HG03045 (cell line): ENCODE measurements at regions not wholly inside any gene's neighbourhood (a gene's known extent, or its start where the extent isn't known, plus 50 kb on each side); places are given as distances from the start of the nearest gene placed in this dataset.

Source experiments
- ATAC-seq: cut with Tn5 transposase; IDR thresholded peaks from one replicate; pipeline ENCODE4 v1.9.1; 2021; ENCODE audit warnings: mild to moderate bottlenecking, moderate library complexity; ENCODE audit not compliant: unreplicated experiment

- no peak for ATAC-seq
Observed at GRCh38 chr15:70217226-70218160, 119.8 kb upstream of the TLE3 start.

DNA sequence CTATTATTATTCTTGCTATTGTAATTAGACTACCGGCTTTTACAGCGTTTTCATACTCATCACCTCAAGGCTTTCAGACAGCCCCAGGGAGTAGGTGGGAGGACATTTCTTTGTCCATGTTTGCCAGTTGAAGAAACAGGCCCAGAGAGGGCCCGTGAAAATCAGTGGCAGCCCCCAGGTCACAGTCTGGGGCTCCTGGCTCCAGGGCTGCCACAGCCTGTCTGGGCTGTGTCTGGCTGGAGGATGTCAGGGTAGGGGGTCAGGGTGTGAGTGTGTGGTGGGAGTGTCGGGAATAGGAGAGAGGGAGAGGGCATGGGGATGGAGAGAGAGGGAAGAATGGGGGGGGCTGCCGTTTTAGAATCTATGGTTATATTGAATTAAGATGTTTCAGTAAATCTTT is 118.2 kb upstream of the TLE3 start:
- no peak for ATAC-seq

GRCh38 chr15:70214941-70215635 is 117.4 kb upstream of the TLE3 start:
- ATAC-seq: no peak

GRCh38 chr15:70214276-70214675 is 116.6 kb upstream of the TLE3 start:
- ATAC-seq: no peak

DNA sequence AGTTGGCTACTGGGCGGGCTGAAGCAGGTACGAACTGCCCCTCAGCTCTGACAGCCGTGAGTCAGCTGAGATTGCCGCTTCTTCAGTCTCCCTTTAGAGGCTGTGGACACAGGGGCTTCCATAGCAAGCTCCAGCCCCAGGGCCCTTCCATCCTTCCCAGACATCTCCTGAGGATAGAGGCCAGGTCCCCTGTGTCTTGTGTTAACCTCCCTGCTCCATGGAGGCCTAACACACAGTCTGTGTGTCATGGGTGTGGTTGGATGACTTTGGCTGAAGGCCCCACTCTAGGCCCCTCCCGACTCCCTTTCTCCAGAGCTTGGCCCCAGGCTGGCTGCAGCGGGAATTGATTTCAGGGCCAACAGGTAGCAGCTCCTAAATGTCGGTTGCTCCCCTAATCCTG is 116.1 kb upstream of the TLE3 start:
- no peak for ATAC-seq

DNA sequence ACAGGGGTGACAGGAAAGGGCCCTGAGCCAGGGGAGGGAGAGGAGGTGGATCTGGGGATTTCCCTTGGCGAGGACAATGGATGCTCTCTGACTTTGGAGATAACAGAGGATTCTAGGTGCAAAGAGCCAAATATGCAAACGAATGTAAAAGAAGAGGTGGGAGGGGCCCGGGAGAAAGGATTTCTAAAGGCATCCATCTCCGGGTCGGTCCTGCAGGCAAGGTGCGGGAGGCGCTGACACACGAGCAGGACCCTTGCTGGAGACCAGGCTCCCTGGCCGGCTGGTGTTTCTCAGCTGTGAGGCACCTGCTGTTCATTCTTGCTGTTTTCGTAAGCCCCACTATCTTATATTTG is 115.2 kb upstream of the TLE3 start:
- no peak for ATAC-seq

- ATAC-seq: no peak
Observed at GRCh38 chr15:70212286-70212962, 114.7 kb upstream of the TLE3 start.

DNA sequence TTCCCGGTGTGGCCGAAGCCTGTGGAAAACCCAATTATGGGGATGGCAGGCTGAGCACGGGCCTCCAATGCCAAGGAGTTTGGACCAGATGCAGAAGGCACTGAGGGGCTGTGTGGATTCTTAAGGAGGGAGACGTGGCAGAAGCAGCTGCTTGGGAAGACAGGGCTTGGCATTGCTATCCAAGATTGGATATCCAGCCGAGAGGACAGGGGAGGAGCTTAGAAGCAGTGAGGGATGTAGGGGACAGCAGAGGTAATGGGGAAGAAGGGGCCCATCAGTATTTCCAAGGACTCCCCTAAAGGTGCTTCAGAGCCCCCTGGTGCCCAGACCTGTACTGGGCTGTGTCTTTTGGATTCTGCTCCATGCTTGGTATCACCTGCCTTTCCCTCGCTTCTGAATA is 112.8 kb upstream of the TLE3 start:
- ATAC-seq: no peak

GRCh38 chr15:70210076-70210475 is 112.4 kb upstream of the TLE3 start:
- ATAC-seq: no peak

GRCh38 chr15:70209499-70209898 is 111.8 kb upstream of the TLE3 start:
- ATAC-seq: no peak

DNA sequence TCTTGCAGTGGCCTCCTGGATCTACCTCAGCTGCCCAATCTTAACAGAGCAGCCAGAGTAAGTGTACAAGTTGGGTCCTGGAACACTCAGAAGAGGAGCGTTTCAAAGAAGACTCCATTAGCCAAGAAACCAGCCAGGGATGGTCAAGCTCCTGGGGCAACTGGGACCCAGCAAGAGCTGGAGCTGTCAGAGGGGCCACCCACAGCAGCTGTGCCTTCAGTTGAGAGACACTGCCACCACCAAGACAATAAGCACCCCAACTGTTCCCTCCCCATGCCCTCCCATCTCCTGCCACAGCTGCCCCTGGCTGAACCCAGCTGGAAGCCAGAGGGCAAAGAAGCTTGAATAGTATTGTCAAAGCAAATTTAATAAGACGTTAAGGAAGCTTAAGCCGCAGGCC is 110.6 kb upstream of the TLE3 start:
- no peak for ATAC-seq

- no peak for ATAC-seq
Observed at GRCh38 chr15:70206668-70207067, 109.0 kb upstream of the TLE3 start.

GRCh38 chr15:70204652-70205051 is 106.9 kb upstream of the TLE3 start:
- no peak for ATAC-seq

DNA sequence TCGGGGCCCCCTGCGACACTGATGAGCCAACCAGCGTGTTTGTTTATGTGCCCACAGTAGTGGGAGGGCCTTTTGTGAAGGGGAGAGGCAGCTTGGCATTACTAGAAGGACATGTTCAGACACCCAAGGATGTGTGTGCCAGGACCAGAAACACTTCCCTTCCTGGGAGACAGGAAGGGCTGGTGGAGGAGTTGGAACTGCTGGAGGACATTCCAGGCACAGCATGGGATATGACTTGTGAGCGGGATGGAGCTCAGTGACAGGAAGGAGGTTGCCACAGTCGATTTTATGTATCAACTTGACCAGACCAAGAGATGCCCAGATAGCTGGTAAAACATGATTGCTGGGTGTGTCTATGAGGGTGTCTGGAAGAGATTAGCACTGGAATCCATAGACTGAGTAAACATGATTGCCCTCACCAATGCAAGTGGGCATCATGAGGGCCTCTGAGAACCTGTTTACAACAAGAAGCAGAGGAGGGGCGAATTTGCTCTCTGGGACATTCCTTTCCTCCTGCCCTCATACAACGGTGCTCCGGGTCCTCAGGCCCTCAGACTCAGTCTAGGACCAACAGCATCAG is 106.4 kb upstream of the TLE3 start:
- ATAC-seq: no peak

GRCh38 chr15:70202756-70203155 is 105.0 kb upstream of the TLE3 start:
- no peak for ATAC-seq

DNA sequence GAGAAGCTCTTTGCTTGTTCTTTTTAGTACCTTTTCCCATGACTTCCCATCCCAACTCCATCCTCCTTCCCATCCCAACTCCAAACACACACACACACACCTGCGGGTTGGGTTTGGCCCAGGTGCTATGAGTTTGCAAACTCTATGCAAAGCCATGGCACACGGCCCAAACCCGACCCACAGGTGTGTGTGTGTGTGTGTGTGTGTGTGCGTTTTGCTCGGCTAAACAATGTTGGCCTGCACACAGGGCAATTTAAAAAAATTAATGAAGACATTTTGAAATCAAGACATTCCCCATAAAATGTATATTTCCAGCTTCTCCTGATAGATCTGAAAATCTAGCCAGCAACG is 103.7 kb upstream of the TLE3 start:
- ATAC-seq: no peak

DNA sequence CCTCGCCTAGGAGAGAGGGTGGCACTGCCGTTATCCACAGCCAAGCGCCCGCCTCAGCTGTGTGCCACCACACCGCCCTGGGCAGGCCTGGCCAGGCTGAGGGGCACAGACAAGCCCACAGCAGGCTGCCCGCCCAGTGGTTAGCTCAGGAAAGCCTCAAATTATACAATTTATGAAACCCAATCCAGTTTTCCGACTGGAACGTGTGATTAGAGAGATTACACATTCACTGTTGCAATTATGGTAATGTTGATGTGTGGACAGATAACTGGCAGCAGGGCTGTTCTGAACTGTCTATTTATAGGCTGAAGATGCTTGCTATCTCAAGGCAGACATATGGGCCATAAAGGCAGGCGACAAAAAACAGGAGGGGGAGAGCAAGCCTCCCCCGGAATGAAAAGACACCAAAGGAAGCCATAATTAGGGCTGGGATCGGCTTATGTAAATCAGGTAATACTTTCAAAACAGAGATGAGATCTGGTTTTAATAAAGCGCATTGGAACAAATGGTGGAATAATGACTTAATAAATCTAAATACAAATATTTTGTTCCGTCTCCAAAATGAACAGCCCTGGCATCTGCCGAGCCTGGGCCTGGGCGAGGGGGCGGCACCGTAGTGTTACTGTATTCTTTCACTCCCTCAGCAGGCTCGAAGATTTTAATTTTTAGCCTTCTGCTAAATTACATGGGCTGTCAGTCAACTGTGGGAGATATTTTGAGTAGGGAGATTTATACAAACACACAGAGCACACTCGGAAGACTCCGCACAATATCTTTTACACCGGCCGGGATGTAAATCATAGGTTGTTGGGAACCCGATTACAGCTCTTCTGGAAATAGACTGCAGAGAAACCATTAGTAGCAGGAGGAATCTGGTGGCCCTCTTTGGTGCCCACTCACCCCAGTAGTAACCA is 103.1 kb upstream of the TLE3 start:
- ATAC-seq: no peak

GRCh38 chr15:70199540-70200410 is 102.1 kb upstream of the TLE3 start:
- no peak for ATAC-seq

GRCh38 chr15:70199124-70199482 is 101.4 kb upstream of the TLE3 start:
- no peak for ATAC-seq
